ENCODE measurements at regions not wholly inside any gene's neighbourhood (a gene's known extent, or its start where the extent isn't known, plus 50 kb on each side); places are given as distances from the start of the nearest gene placed in this dataset.

DNA sequence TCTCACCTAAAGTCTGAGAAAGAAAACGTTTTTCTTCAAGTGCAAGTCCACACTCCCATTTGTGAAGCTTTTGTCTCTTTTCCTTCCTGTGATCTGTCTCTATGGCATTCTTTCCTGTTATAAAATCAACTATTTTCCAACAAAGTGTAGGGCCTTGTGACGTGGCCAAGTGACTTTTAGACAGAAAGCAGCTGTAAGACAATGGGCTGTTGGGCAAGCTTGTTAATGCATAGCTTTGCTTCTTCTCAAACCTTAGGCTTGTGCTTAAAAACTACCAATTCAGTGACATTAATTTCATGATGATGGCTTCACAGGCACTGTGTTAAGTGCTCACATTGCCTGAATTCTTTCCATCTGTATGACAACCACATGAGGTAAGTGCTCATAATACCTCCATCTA lies 83.5 kb downstream of the VCY1B start:
- DNase-seq = no peak

DNA sequence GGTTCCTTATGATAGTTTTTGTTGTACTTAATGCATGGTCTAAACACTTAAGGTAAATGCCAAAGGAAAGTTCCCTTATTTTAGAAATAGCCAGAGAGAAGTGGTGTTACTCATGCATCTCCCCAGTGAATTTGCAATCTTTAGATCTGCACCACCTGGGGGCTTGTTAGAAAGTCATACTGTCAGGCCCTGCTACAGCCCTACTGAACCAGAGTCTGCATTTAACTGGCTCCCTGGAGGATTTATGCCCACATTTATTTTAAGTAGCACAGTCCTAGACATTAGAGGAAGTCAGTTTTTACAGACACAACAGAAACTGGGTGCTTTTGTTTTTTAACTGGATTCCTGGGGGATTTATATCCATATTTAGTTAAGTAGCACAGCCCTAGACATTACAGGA lies 89.6 kb downstream of the VCY1B start:
- no peak for DNase-seq

DNA sequence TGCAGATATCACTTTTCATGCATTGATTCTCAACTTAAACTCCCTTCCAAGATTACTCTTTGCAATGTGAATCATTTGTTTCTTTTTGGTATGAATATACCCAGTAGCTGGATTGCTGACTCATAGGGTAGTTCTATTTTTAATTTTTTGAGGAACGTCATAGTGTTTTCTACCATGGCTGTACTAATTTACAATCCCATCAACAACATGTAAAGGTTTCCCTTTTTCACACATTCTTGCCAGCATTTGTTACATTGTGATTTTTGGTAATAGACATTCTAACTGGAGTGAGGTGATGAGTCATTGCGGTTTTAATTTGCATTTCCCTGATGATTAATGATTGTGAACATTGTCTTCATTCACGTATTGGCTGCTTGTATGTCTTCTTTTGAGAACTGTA lies 126.7 kb downstream of the VCY1B start:
- DNase-seq = peak; percentile 21

GRCh38 chrY:14222014-14222413 lies 166.0 kb downstream of the VCY1B start:
- DNase-seq = no peak

GRCh38 chrY:14231703-14232102 lies 175.7 kb downstream of the VCY1B start:
- DNase-seq = no peak

DNA sequence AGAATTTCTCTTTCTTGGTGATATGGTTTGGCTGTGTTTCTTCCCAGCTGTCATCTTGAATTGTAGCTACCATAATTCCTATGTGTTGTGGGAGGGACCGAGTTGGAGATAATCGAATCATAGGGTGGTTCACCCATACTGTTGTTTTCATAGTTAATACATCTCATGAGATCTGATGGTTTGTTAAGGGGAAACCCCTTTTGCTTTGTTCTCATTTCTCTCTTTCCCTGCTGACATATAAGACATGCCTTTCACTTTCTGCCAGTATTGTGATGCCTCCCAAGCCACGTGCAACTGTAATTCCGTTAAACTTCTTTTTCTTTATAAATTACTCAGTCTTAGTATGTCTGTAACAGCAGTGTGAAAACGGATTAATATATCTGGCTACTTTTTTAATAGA lies 179.0 kb downstream of the VCY1B start:
- DNase-seq = no peak

DNA sequence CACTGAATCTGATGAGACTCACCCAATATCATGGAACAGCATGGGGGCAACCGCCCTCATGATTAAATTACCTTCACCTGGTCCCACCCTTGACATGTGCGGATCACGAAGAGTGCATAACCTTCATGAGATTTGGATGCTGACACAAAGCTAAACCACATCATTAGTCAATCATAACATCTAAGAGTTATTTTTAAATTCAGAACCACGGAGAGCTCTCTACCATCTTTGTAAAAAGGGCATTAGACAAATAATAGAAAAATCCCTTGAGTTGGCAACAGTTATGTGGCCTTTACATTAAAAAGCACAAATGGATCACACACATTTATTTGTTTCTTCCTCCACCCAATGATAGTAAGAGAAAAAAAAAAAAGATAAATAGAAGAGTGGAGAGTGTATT lies 182.2 kb downstream of the VCY1B start:
- no peak for DNase-seq

DNA sequence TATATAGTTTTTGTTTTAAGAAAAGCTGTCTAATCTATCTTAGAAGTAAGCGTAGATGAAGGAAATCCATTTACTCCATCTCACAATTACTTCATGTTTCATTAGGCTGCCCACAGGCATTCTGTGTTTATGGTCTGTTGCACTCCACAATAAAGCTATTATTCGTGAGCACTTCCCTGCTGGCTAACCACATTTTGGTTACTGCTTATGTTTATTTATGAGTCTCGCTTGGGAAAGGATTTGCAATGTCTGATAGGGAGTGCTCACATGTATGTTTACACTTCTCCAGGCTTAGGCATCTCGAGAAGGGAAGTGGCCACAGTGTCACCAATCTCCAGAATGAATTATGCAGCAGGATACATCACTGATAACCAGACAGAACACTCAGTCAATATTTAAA lies 190.9 kb downstream of the VCY1B start:
- no peak for DNase-seq

GRCh38 chrY:14248878-14249576 lies 193.0 kb downstream of the VCY1B start:
- no peak for DNase-seq

DNA sequence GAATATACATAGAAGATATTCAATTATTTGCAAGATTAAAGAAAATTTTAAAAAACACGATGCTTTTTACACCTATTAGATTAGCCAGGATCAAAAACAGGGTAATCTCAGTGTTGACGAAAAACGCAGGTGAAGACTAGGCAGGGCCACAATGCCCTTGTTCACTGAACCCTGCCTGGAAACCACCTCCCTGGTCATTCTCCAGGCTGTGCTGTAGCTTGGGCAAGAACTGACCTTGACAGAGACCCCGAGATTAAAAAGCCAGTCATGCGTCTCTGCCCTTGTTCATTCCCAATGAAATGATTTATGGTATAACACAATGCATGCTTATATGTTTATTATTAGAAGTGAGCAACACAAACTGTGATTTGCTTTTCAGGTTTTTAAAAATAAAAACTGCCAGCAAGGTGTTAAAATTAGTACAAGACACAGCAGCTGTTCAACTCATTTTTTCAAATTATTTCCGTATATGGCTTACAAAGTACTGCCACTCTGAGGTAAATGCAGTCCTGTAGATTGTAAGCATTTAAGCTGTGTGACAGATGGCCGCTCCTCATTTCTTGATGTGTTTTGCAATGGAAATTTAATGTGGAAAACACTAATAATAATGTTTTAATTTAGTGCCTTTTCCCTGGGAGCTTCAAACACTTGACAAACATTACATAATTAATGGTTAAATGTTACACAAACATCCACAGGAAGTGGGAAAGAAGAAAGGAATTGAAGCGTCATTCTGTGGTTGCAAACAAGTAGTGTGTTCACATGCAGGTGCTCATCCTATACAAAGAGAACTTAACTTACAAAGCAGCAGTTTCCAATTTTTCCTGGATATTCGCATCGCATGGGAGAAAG lies 200.2 kb downstream of the VCY1B start:
- peak; percentile 46 for DNase-seq

DNA sequence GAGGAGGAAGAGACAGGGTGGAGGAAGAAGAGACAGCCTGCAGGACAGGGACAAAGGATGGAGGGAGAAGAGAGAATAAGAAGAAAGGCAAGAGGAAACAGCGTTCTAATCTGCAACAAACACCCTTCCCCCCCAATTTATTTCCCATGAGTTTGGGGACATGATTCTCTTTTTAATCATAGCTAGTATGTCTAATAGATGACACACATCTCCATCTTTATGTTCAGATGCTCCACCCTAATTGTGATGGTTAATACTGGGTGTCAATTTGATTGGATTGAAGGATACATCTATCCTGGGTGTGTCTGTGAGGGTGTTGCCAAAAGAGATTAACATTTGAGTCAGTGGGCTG lies 200.8 kb downstream of the VCY1B start:
- peak; percentile 1 for DNase-seq

- DNase-seq = no peak
Measured at GRCh38 chrY:14277029-14277428, 221.0 kb downstream of the VCY1B start.

DNA sequence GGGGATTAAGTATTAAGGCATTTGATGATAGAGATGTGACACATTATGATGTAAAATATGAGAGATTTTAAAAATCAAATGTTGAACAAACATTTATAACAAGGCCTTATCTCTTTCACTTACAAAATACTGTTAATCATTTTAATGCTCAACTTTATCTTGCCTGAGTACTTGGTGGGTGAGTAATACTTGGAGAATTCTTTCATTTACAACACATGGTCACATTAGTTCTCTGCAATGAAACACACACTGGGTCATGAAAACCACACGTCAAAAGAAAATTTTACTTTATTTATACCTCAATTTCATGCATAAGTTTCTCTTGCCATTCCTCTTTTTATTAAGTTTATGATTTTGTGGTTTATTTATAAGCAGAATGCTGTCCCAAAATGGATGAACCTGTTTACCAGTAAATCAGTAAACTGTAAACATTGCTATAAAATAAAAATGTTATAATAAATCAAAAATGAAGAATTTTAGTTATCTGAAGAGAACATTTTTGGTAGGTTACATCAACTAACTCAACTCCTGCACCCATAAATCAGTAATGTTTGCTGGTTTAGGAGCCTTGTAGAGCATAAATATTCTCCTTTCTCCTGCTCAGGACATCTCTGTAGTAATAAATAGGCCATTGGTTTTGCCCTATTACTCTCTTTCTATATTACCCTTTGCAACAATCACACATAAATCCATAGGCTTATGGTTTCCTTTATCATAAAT lies 233.5 kb upstream of the NLGN4Y start:
- no peak for DNase-seq

DNA sequence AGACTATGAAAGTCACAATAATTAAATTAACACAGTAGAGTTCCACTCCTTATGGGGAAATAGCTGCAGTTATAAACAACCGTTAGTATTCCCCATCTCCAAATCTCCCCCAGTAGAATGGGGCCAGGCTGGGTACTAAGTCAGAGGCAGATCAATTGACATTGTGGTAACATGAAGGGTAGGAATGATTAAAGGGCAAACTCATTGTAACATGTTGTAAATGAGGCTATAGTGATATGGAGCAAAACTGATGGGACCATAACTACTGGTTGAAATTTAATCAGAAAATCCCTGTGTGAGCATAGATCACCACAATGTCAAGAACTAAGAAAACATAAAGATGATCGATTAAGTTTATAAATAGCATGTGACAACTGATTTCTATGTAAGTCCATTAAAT lies 231.9 kb upstream of the NLGN4Y start:
- DNase-seq = no peak

DNA sequence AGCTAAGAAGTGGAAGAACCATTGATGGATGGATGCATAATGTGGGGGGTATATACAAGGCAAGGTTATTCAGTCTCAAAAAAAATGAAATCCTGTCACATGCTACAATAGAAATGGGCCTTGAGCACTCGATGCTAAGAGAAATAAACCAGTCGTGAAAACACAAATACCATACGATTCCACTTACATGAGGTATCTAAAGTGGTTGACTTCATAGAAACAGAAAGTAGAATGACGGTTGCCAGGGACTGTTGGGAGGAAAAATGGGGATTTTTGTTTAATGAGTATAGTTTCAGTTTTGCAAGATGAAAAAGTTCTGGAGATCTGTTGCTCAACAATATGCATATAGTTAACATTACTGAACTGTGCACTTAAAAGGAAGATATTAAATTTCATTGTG lies 223.6 kb upstream of the NLGN4Y start:
- DNase-seq = peak; percentile 20

DNA sequence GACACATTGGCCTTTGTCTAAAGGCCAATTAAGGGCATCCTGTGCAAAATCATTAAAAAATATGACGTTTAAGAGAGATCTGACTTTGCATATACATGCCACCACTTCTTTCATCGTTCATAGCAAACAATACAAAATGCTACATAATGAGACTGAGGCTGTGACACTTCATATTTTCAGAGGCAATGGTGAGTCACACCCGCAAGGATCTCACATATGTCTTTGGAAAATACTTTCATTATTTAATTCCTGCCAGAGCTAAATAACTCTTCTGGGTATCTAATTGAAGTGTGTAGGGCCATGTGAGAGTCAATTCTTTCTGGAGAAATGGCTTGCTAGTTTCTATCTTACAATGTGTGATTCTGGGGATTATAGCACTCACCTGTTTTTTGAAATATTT lies 222.8 kb upstream of the NLGN4Y start:
- DNase-seq = peak; percentile 29

DNA sequence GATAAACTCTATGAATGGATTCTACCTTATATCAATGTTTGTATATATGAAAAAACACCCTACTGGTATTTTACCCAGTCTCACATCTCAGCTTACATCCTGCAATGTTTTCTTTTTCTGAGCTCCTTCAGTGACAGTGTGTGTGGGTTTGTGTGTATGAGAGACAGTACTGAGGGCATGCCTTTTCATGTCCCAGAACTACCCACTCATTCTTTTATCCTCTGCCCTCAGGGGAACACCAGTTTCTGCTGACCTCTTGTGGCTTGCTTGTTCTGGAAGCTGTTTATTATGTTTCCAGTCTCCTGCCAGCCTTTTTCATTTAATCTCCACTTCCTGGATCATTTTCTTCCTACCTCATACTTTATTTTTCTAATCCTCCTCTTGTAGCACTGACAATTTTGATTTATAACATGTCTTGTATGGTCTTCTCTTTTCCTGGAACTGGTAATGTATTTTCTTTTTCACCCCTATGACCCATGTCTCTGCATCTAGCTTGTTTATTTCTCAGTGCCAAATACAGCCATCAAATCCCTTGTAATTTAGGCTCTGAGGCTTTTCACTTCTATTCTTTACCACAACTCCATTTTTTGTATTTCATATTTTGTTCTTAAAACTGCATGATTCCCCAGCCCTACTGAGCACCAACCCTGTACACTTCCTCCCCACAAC lies 195.5 kb upstream of the NLGN4Y start:
- peak; percentile 10 for DNase-seq

GRCh38 chrY:14330362-14330761 lies 194.0 kb upstream of the NLGN4Y start:
- no peak for DNase-seq

DNA sequence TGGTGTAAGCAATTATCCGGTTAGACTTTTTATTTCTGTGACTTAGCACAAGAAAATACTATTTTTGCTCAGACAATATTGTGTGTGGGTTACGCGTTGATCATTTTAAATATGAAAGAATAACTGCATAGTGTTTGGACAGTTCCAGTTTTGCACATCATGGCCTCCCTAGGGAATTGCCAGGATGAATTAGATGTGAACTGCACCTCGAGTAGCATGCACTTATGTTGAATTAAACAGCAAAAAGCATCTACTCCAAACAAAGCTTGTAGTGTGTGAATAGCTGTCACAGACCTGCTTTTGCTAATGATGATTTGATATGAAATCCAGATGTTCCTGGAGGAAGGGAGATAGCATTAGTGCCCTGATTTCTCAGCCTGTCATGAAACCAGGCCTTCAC lies 184.8 kb upstream of the NLGN4Y start:
- no peak for DNase-seq

GRCh38 chrY:14340459-14341143 lies 183.7 kb upstream of the NLGN4Y start:
- DNase-seq = peak; percentile 88

DNA sequence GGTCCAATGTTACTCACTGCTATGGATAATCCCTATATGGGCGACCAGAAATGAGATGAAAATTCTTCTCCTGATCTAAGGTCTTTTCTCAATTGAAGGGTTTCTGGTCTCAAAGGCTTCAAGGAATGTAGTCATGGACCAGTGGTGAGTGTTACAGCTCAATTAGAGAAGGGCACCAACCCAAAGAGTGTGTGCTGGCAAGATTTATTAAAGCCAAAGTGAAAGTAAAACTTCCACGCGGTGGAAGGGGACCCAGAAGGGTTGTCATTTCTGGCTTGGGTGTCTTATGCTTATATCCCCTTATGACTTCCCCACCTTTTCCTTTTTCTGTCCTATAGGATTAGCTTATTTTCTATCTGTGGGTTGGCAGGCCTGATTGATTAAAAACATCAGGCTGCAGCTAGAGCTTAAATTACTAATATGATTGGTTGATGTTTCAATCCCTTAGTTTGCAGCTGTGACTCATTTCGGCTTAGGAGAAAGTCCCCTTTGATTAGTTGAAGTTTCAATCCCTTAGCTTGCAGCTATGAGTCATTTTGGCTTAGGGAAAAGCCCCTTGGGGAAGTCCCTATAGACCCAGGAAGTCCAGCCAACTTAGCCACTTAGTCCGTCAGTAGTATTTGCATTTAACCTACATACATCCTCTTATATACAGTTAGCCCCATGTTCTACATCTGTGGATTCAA lies 179.5 kb upstream of the NLGN4Y start:
- peak; percentile 85 for DNase-seq

DNA sequence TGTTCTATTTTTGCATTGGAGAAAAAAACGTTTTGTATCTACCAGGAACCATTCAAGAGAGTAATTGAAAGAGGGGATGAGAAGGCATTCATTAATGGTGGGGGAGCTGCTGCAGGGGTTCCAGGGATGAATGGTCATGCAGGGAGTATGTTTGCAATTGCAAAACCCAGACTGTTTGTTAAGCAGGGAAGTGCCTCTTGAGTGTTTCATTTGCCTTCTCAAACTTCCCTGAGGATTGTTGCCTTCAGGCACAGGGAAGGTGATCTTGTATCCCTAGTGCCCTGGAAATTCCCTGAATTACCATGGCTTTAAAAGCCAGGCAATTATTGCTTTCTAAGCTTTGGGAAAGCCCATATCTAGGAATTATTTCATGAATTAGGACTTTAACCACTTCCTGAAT lies 172.7 kb upstream of the NLGN4Y start:
- DNase-seq = no peak
